ENCODE measurements at regions not wholly inside any gene's neighbourhood (a gene's known extent, or its start where the extent isn't known, plus 50 kb on each side); places are given as distances from the start of the nearest gene placed in this dataset.

DNA sequence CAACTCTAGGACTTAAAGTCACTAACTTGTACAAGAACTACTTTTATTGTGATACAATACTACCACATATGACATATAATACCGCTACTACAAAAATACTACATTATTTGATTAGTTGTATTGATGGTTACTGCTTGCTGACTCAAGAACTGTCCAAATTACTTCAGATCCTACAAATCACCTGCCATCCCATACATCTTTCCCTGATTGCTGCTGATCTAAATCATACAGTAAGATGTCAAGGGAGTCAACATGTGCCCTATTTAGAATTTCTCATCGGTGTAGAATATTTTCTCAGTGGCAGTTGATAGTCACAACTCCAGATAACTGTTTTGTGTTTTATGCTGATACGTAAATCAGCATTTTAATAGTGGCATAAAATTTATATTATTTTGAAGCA, 161.0 kb upstream of the DSEL start:
- Histone ChIP-seq H4K20me1 (ENCODE audit: insufficient read depth, poor library complexity, severe bottlenecking) (no peaks in the 10 kb centered on the region), H3K4me3 (no peak overlapping the region), H3K27ac (no peak overlapping the region), H3K36me3 (replicated peaks; ENCODE audit: insufficient read depth, low read depth) (no peaks in the 10 kb centered on the region), H3K27me3 (no peaks in the 10 kb centered on the region), H3K4me2 (no peak overlapping the region), H3K9me3 (ENCODE audit: low read depth) (no peaks in the 10 kb centered on the region), H3K79me2 (no peaks in the 10 kb centered on the region), H3K4me1 (ENCODE audit: insufficient read depth) (no peaks in the 10 kb centered on the region), H2AFZ (no peak overlapping the region), H3K9me2 (replicated peaks; ENCODE audit: insufficient read depth) (no peaks in the 10 kb centered on the region)
- WGBS (ENCODE audit: low lambda C conversion rate, missing lambda C conversion rate): 90% methylated on average over 3 of the region's 3 CpGs
- TF ChIP-seq EZH2 (IDR thresholded peaks at IDR 0.05; ENCODE audit: borderline replicate concordance): no peak
- TF ChIP-seq EZH2phosphoT487 (IDR thresholded peaks at IDR 0.05; ENCODE audit: low read depth, severe bottlenecking, unreplicated experiment): no peak
- TF ChIP-seq, protein P1, sequence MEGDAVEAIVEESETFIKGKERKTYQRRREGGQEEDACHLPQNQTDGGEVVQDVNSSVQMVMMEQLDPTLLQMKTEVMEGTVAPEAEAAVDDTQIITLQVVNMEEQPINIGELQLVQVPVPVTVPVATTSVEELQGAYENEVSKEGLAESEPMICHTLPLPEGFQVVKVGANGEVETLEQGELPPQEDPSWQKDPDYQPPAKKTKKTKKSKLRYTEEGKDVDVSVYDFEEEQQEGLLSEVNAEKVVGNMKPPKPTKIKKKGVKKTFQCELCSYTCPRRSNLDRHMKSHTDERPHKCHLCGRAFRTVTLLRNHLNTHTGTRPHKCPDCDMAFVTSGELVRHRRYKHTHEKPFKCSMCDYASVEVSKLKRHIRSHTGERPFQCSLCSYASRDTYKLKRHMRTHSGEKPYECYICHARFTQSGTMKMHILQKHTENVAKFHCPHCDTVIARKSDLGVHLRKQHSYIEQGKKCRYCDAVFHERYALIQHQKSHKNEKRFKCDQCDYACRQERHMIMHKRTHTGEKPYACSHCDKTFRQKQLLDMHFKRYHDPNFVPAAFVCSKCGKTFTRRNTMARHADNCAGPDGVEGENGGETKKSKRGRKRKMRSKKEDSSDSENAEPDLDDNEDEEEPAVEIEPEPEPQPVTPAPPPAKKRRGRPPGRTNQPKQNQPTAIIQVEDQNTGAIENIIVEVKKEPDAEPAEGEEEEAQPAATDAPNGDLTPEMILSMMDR (IDR thresholded peaks at IDR 0.05; ENCODE audit: poor library complexity): no peak
- DNase-seq (ENCODE audit: low spot score): no peak

DNA sequence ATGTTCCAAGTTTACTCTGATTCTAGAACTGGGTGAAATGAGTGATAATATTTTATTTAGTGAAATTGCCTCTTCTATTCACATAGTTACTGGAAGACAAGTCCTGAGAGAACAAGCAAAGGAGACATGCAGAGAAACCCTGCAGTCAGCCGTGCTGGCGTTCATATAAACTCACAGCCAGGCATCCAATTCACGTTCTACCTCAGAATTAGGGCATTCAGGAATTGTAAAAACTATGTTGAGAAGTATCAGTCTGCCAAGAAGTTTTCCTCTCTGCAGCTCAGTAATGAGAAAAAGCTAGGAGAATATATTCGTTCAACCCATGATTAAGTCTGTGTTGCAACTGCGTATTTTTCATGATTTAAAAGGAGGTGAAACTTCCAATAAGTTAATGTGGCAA, 156.2 kb upstream of the DSEL start:
- TF ChIP-seq EZH2phosphoT487 (IDR thresholded peaks at IDR 0.05; ENCODE audit: low read depth, severe bottlenecking, unreplicated experiment) (no peak), EZH2 (IDR thresholded peaks at IDR 0.05; ENCODE audit: borderline replicate concordance) (no peak)
- TF ChIP-seq, protein P1 (IDR thresholded peaks at IDR 0.05; ENCODE audit: poor library complexity): no peak
- Histone ChIP-seq H3K27ac (no peak overlapping the region), H3K9me2 (replicated peaks; ENCODE audit: insufficient read depth) (no peaks in the 10 kb centered on the region), H3K36me3 (replicated peaks; ENCODE audit: insufficient read depth, low read depth) (no peaks in the 10 kb centered on the region), H3K79me2 (no peaks in the 10 kb centered on the region), H3K4me3 (no peak overlapping the region), H3K9me3 (ENCODE audit: low read depth) (no peaks in the 10 kb centered on the region), H3K4me2 (no peak overlapping the region), H3K4me1 (ENCODE audit: insufficient read depth) (no peaks in the 10 kb centered on the region), H3K27me3 (no peaks in the 10 kb centered on the region), H2AFZ (no peak overlapping the region), H4K20me1 (ENCODE audit: insufficient read depth, poor library complexity, severe bottlenecking) (no peaks in the 10 kb centered on the region)
- 68% methylated on average over 5 of the region's 5 CpGs for whole genome bisulfite sequencing (ENCODE audit: low lambda C conversion rate, missing lambda C conversion rate)
- no peak for DNase-seq (ENCODE audit: low spot score)

DNA sequence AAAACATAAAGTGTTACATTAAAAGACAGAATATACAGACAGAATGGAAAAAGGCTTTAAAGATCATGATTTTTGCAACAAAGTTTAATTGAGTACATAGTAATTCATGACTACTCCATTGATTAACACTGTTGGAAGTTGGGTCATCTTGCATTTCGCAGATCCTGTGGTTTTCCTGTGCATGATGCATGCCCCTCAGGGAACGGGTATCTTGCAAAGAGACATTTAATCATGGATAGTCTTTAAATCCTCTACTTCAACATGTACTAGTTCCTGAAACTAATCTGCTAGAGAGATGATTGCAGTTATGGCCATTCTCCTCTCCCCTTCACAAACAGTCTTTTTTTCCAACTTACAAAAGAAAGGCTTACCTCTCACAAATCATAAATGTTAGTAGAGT, 155.6 kb upstream of the DSEL start:
- no peak overlapping the region for H3K4me2 ChIP-seq
- no peaks in the 10 kb centered on the region for H3K79me2 ChIP-seq
- H3K9me3 ChIP-seq (ENCODE audit: low read depth): no peaks in the 10 kb centered on the region
- H3K27ac ChIP-seq: no peak overlapping the region
- no peak overlapping the region for H2AFZ ChIP-seq
- no peak for DNase-seq (ENCODE audit: low spot score)
- H3K36me3 ChIP-seq (replicated peaks; ENCODE audit: insufficient read depth, low read depth): no peaks in the 10 kb centered on the region
- H3K27me3 ChIP-seq: no peaks in the 10 kb centered on the region
- H4K20me1 ChIP-seq (ENCODE audit: insufficient read depth, poor library complexity, severe bottlenecking): no peaks in the 10 kb centered on the region
- no peaks in the 10 kb centered on the region for H3K4me1 ChIP-seq (ENCODE audit: insufficient read depth)
- TF ChIP-seq EZH2 (IDR thresholded peaks at IDR 0.05; ENCODE audit: borderline replicate concordance) (no peak), EZH2phosphoT487 (IDR thresholded peaks at IDR 0.05; ENCODE audit: low read depth, severe bottlenecking, unreplicated experiment) (no peak)
- TF ChIP-seq, protein P1 (IDR thresholded peaks at IDR 0.05; ENCODE audit: poor library complexity): no peak
- H3K4me3 ChIP-seq: no peak overlapping the region
- 64% methylated on average over 2 of the region's 2 CpGs for WGBS (ENCODE audit: low lambda C conversion rate, missing lambda C conversion rate)
- no peaks in the 10 kb centered on the region for H3K9me2 ChIP-seq (replicated peaks; ENCODE audit: insufficient read depth)

- no peak overlapping the region for H3K4me3 ChIP-seq
- no peaks in the 10 kb centered on the region for H3K36me3 ChIP-seq (replicated peaks; ENCODE audit: insufficient read depth, low read depth)
- H3K27me3 ChIP-seq: no peaks in the 10 kb centered on the region
- H3K9me2 ChIP-seq (replicated peaks; ENCODE audit: insufficient read depth): no peaks in the 10 kb centered on the region
- whole genome bisulfite sequencing (ENCODE audit: low lambda C conversion rate, missing lambda C conversion rate): 60% methylated on average over 2 of the region's 2 CpGs
- peak overlapping the region; percentile 25 for H3K4me2 ChIP-seq
- no peaks in the 10 kb centered on the region for H3K9me3 ChIP-seq (ENCODE audit: low read depth)
- no peak for DNase-seq (ENCODE audit: low spot score)
- no peaks in the 10 kb centered on the region for H3K79me2 ChIP-seq
- H2AFZ ChIP-seq: no peak overlapping the region
- no peak overlapping the region for H3K27ac ChIP-seq
- no peaks in the 10 kb centered on the region for H4K20me1 ChIP-seq (ENCODE audit: insufficient read depth, poor library complexity, severe bottlenecking)
- TF ChIP-seq EZH2phosphoT487 (IDR thresholded peaks at IDR 0.05; ENCODE audit: low read depth, severe bottlenecking, unreplicated experiment) (no peak), EZH2 (IDR thresholded peaks at IDR 0.05; ENCODE audit: borderline replicate concordance) (no peak)
- TF ChIP-seq, protein P1 (IDR thresholded peaks at IDR 0.05; ENCODE audit: poor library complexity): no peak
- H3K4me1 ChIP-seq (ENCODE audit: insufficient read depth): no peaks in the 10 kb centered on the region
Measured at GRCh38 chr18:67670024-67670543, 153.6 kb upstream of the DSEL start.

Measured in hepatocyte (in vitro differentiated cells).